ENCODE measurements at regions not wholly inside any gene's neighbourhood (a gene's known extent, or its start where the extent isn't known, plus 50 kb on each side); places are given as distances from the start of the nearest gene placed in this dataset.
"Not testable (repeated sequence)": the region's sequence is repeated elsewhere in the genome, so short reads cannot be mapped to it uniquely, and the experiment has no call there.

DNA sequence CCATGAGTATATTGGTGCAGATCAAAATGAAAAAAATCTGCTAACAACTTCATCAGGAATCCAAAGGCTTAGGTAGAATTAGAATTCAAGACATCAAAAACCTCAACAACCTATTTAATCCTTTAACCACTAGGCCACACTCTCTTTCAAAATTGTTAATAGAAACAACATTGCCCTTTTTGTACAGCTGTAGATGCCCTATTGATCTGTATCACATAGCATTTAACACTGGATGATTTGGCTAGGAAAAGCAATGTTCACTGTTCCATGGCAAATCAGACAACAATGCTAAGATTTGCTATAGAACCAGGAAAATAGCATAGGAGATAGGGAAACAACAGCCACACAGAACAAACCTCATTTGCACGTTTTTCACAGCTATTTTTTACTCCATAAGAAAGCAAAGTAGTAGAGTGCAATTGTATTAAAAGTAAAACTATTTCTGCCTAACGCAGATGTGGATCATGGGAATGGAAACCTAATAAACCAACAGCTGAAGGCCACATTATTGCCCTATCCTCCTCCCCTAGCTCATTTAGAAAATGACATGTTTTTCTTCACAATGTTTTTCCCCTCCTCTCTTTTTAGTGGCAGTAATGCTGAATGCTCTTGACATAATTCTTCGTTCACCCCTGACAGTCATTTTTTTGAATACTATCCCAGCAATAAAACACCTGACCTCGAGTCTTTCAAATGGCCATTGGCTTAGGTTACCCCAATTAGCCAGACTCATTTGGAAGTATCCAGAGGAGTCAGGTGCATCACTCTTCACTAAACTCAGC is 373.0 kb upstream of the CCNH start:
- Mint-ChIP-seq H3K27ac (no peak overlapping the region), H3K36me3 (ENCODE audit: low read depth) (no peaks in the 10 kb centered on the region), H3K27me3 (peaks cover 40% of the 10 kb centered on the region), H3K4me1 (no peaks in the 10 kb centered on the region), H3K9me3 (no peaks in the 10 kb centered on the region), H3K4me3 (no peak overlapping the region)
- ATAC-seq (replicated peaks): no peak

DNA sequence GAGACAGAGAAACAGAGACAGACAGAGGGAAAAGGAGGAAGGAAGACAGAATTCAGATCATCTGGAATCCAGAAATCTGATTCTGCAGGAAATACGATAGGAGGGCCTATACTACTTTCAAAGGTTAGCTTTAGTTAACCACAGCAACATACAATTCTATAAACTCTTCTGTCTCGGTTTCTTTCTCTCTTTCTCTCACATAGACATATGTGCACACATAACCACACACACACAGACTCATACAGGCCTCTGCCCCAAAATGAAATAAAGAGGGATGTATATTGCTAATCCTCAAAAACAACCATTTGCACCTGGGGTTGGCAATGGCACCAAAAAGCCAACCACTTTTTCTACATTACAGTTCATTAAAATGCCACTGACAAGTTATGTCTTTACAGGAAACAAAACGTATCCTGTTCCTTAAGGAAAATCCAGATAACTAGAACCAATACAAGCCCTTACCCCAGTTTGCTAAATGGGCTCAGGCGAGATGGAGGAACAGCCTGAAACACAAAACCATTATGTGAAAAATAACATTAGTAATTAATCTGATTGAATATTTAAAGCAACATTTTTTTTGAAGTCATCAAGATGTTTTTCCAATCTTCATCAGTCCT is 372.3 kb upstream of the CCNH start:
- no peak for ATAC-seq (replicated peaks)
- H3K4me1 Mint-ChIP-seq: no peaks in the 10 kb centered on the region

DNA sequence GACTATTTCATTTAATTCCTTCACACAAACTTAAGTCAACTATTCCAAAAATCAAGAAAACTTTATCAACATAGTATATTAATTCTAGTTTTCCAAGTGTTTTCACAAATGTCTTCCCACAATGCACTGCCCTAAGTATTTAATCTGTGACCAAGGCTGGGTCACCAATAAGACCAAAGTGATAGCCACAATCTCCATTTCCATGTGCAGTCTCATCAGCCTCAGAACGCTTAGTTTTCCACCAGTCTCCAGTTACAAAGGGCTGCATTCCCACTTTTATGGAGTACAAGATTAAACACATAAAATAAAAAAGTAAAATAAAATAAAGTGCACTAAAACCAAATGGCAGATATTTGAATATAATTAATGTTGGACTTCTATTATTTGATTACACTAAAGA is 371.6 kb upstream of the CCNH start:
- Mint-ChIP-seq H3K36me3 (ENCODE audit: low read depth) (no peaks in the 10 kb centered on the region), H3K27ac (no peak overlapping the region), H3K4me3 (no peak overlapping the region), H3K27me3 (peaks cover 40% of the 10 kb centered on the region), H3K4me1 (no peaks in the 10 kb centered on the region), H3K9me3 (no peaks in the 10 kb centered on the region)
- ATAC-seq (replicated peaks): no peak

More for the DNA sequence above, 372.3 kb upstream of the CCNH start:
- Mint-ChIP-seq H3K4me3 (no peak overlapping the region), H3K27me3 (peaks cover 40% of the 10 kb centered on the region), H3K36me3 (ENCODE audit: low read depth) (no peaks in the 10 kb centered on the region), H3K27ac (no peak overlapping the region), H3K9me3 (no peaks in the 10 kb centered on the region)

DNA sequence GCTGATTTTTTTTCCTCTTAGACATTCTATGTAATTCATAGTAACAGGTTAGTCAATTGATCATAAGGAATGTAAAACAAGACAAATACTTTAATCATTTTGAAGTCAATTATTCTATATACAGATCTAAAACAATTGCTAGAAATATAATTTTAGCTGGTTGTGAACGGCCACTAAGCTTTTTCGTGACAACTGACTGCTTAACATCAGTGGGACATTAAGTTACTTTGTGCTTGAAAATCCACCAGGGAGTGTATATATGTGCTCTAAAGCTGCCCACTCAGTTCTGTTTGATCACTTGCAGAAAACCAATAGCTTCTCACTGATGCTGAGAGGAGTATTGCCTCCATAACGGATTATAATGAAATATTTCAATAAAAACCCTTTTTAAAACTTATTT is 370.2 kb upstream of the CCNH start:
- Mint-ChIP-seq H3K27ac (no peak overlapping the region), H3K9me3 (no peaks in the 10 kb centered on the region), H3K27me3 (peaks cover 34% of the 10 kb centered on the region), H3K36me3 (ENCODE audit: low read depth) (no peaks in the 10 kb centered on the region), H3K4me3 (no peak overlapping the region), H3K4me1 (no peaks in the 10 kb centered on the region)
- no peak for ATAC-seq (replicated peaks)

DNA sequence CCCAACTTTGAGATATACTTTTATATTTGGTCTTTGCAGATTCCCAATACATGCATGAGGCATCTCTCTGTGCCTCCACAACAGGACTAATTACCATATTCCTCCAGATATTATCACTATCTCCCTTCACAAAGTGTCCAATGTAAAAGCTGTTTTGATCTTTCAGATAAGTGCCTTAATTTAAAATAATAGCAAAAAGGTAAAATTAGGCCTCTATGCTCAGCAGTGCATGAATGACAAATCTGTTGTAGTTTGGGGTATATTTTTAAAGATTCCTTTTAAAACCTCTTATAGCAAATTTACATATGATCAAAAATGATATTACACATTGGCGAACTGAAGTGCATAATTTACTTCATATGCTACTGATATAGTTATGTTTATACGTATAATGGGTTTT is 369.2 kb upstream of the CCNH start:
- no peaks in the 10 kb centered on the region for H3K36me3 Mint-ChIP-seq (ENCODE audit: low read depth)
- no peak overlapping the region for H3K4me3 Mint-ChIP-seq
- H3K27me3 Mint-ChIP-seq: peaks cover 31% of the 10 kb centered on the region
- H3K27ac Mint-ChIP-seq: no peak overlapping the region
- H3K9me3 Mint-ChIP-seq: no peaks in the 10 kb centered on the region
- no peaks in the 10 kb centered on the region for H3K4me1 Mint-ChIP-seq
- ATAC-seq (replicated peaks): no peak

DNA sequence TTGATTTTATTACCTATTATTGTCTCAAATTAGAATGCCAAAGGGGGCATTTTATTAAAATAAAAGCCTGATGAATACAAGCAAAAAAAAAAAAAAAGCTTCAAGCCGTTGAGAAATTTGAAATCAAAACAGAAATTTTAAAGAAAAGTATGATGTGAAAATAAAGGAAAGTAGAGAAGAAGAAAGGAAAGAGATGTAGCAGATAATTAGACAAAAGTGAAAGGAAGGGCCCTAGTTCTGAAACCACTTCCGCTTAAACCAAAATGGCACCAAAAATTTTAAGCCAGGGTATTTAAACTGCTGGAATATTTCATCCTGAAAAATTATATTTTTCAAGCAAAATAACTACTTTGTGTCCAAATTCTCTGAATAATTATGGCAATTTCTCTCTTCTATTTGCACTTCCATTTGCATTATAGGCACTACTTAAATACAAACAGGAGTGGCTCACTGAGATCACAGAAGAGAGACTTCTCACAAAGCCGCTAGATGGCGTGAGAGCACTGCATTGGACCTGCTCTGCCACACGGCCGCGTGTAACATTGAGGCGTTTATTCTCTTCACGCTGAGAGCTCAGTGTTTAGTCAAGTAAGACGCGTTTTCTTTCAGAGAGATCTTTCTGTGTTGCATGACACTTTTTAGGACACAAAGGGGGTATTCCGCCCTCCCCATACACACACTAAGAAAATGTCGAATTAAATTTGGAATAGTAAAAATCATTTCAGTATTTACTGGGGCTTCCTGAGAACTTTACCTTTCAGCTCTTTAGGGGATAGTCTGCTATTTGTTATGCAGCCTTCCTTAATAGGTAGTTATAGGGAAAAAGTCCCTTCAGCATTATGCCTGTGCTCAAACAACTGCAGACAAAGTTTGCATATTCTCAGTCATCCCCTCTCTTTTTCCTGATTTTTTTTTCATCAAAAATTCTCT is 368.4 kb upstream of the CCNH start:
- Mint-ChIP-seq H3K4me1 (no peaks in the 10 kb centered on the region), H3K9me3 (no peaks in the 10 kb centered on the region), H3K4me3 (no peak overlapping the region), H3K36me3 (ENCODE audit: low read depth) (no peaks in the 10 kb centered on the region), H3K27ac (no peak overlapping the region), H3K27me3 (peaks cover 29% of the 10 kb centered on the region)
- ATAC-seq (replicated peaks): peak; percentile 89

DNA sequence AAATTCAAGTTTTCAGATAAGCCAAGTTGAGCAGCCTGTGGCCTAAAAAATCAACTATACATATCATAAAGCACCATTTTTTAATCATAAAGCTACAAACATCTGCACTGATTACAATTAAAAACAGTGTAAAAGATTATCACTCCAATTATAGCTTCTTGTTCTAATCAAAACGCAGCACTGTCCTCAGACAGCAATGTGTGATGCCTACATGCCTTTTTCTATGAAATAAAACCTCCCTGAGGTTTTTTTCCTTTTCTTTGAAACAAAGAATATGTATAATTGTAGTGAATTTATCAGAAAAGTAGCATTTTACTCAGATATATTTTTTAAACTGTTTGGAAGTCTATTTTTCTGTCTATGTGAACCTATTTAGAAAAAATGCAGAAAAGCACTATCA is 366.1 kb upstream of the CCNH start:
- Mint-ChIP-seq H3K4me1 (no peaks in the 10 kb centered on the region), H3K36me3 (ENCODE audit: low read depth) (no peaks in the 10 kb centered on the region), H3K27me3 (peaks cover 24% of the 10 kb centered on the region), H3K4me3 (no peak overlapping the region), H3K27ac (no peak overlapping the region), H3K9me3 (no peaks in the 10 kb centered on the region)
- ATAC-seq (replicated peaks): no peak

DNA sequence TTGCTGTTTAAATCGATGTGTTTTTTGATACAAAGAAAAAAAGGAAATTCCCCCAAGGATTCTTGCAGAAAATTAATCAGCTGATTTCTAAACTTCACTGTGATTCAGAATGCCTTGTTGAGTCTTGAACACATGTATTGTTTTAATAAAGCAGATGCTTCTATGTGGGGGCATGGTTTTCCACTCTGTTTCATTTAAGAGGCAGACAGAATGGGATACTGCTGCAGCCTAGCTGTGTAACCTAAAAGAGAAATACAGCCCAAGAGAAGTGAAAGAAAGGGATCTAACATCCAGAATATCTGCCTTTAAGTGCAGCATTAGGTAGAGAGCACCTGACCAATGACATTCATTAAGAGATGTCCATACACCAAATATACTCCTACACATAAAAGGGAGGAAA is 365.1 kb upstream of the CCNH start:
- no peak for ATAC-seq (replicated peaks)
- H3K4me1 Mint-ChIP-seq: no peaks in the 10 kb centered on the region
- no peak overlapping the region for H3K27ac Mint-ChIP-seq
- no peak overlapping the region for H3K4me3 Mint-ChIP-seq
- no peaks in the 10 kb centered on the region for H3K9me3 Mint-ChIP-seq
- H3K36me3 Mint-ChIP-seq (ENCODE audit: low read depth): no peaks in the 10 kb centered on the region
- peaks cover 26% of the 10 kb centered on the region for H3K27me3 Mint-ChIP-seq

DNA sequence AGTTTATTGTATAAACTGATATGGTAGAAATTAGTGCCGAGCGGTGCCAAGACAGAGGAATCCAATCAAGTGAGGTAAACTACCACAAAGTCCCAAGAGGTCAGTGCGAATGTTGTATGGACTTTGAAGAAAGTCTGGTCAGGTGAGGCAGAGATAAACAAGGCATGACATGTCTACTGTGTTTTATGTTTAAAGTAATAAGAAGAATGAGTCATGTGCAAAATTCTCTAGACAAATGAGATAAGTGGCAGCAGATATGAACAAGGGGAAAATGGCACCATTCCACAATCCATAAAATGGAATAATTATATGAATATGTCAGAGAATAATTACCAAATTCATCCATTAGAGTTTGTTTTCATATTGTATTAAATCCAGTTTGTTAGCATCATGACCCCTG is 364.1 kb upstream of the CCNH start:
- no peaks in the 10 kb centered on the region for H3K4me1 Mint-ChIP-seq
- H3K36me3 Mint-ChIP-seq (ENCODE audit: low read depth): no peaks in the 10 kb centered on the region
- ATAC-seq (replicated peaks): no peak
- no peak overlapping the region for H3K27ac Mint-ChIP-seq
- H3K4me3 Mint-ChIP-seq: no peak overlapping the region
- peaks cover 21% of the 10 kb centered on the region for H3K27me3 Mint-ChIP-seq
- H3K9me3 Mint-ChIP-seq: no peaks in the 10 kb centered on the region

DNA sequence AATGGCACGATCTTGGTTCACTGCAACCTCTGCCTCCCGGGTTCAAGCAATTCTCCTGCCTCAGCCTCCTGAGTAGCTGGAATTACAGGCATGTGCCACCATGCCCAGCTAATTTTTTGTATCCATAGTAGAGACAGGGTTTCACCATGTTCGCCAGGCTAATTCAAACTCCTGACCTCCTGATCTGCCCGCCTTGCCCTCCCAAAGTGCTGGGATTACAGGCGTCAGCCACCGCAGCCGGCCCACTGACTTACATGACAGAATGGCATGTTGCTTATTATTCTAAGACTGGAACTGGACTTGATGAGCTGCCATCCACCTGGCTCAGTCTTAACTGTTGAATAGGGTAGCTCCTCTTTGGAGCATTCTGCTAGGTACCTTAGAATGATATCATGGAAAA is 363.6 kb upstream of the CCNH start:
- ATAC-seq (replicated peaks); H3K9me3 Mint-ChIP-seq; H3K4me3 Mint-ChIP-seq; H3K27ac Mint-ChIP-seq; H3K4me1 Mint-ChIP-seq; H3K36me3 Mint-ChIP-seq (ENCODE audit: low read depth): not testable (repeated sequence)
- peaks cover 21% of the 10 kb centered on the region for H3K27me3 Mint-ChIP-seq

DNA sequence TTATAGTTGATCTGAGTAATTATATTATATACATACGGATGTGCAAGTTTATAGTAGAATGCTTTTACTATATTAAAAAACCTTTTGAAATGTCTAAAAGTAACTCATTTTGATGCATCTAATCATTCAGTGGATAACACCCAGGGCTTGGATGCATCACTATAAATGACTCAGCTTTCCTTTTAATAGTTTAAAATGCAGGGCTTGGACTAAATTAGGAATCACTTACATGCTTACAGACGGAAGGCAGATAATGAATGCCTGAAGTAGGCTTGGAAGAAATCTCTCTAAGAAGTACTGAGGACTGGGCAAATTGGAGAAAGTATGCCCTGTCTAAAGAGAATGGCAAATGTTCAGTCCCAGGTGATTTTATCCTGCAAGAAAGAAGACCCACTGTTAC is 362.5 kb upstream of the CCNH start:
- Mint-ChIP-seq H3K27me3 (peaks cover 25% of the 10 kb centered on the region), H3K27ac (no peak overlapping the region), H3K36me3 (ENCODE audit: low read depth) (no peaks in the 10 kb centered on the region), H3K4me1 (no peaks in the 10 kb centered on the region), H3K9me3 (no peaks in the 10 kb centered on the region), H3K4me3 (no peak overlapping the region)
- no peak for ATAC-seq (replicated peaks)

DNA sequence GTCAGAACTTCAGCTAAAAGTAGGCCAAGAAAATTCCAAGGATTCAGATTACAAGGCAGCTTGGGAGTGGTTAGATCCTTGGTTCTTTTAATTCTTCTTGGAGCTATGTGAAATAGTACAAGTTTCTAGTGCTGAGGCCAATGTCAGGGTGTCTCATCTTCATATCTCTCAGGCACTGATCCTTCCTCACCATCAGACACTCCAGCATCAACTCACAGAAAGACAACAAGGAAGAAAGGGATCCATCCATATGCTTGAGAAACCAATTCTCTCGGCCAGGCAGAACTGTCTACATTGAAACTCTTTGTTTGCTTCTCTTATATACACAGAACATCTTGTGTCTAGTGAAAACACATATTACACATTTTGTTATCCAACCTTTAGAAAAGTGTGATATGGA is 362.1 kb upstream of the CCNH start:
- Mint-ChIP-seq H3K4me3 (no peak overlapping the region), H3K36me3 (ENCODE audit: low read depth) (no peaks in the 10 kb centered on the region), H3K27me3 (peaks cover 28% of the 10 kb centered on the region), H3K27ac (no peak overlapping the region), H3K4me1 (no peaks in the 10 kb centered on the region), H3K9me3 (no peaks in the 10 kb centered on the region)
- ATAC-seq (replicated peaks): no peak

DNA sequence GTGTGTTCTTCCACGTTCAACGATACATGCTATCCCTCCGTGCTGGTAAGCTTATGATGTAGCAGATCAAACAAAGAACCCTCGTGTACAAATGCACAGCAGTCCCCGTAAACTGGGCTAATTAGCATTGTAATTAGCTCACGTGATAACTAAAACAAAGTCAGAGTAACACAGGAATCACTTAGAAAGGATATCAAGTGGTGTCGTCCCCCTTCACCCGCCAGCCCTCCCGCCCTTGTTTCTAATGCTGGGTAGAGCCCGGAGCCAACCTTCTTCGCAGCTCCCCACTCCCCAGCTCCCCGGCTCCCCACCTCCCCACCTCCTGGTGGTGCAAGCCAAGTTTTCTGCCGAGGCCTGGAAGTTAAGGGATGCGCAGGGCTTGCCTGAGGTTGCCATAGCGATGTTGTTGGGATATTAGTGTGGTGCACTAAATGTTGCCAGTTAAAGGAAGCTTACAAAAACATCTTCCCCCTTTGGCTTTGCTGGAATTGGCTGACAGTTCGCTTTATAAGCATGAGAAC is 357.9 kb upstream of the CCNH start:
- Mint-ChIP-seq H3K4me1 (no peaks in the 10 kb centered on the region), H3K4me3 (no peak overlapping the region), H3K9me3 (no peaks in the 10 kb centered on the region), H3K27me3 (peaks cover 34% of the 10 kb centered on the region), H3K36me3 (ENCODE audit: low read depth) (no peaks in the 10 kb centered on the region), H3K27ac (no peak overlapping the region)
- ATAC-seq (replicated peaks): no peak

DNA sequence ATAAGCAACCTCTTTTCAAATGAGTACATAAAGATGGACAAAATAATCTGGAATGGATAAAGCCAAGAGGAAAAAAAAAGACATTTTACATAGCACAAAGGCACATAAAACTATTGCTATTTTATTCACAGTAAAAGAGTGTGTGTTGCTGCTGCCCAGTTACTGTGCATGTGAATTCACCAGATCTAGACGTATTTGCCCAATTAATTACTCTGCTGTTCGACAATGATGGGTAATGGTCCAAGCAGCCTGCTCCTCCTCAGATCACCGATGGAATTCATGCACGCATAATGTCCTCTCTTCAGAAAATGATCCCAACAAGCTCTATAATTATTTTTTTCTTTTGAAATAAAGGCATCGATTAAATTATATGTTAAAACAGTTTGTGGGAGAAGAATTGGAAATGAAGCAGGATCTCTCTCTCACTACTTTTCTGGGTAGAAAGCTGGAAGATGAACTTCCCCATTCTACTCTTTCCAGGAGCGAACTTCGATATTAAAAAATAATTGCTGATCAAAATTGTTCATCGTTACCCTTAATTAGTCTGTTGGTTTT is 357.4 kb upstream of the CCNH start:
- no peaks in the 10 kb centered on the region for H3K36me3 Mint-ChIP-seq (ENCODE audit: low read depth)
- no peaks in the 10 kb centered on the region for H3K9me3 Mint-ChIP-seq
- no peak overlapping the region for H3K4me3 Mint-ChIP-seq
- no peaks in the 10 kb centered on the region for H3K4me1 Mint-ChIP-seq
- ATAC-seq (replicated peaks): no peak
- H3K27me3 Mint-ChIP-seq: peaks cover 34% of the 10 kb centered on the region
- no peak overlapping the region for H3K27ac Mint-ChIP-seq
